Pons (tissue), 1 donor: ENCODE measurements at regions not wholly inside any gene's neighbourhood (a gene's known extent, or its start where the extent isn't known, plus 50 kb on each side); places are given as distances from the start of the nearest gene placed in this dataset.
"Not testable (repeated sequence)": the region's sequence is repeated elsewhere in the genome, so short reads cannot be mapped to it uniquely, and the experiment has no call there.

Experiments used
- DNase-seq: peaks from one replicate; pipeline ENCODE4 v3.0.0-alpha.2; 2016; ENCODE audit warnings: low spot score

DNA sequence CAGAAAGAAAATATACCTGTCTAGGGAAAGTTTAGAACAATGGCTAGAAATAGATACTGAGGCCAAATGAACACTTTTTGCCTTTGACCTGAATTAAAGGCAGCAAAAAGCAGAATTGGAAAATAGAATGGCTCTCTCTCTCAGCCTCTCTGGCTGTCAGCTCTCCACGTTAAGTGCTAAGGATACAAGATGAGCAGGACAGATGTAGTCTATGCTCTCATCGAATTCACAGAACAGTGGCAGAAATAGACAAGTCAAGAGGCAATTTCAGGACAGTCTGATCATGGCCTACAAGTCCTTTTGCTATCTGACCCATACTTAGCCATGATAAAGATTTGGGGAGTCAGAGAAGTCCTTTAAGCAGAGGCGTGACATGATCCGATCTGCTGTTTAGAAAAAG lies 120.2 kb upstream of the CREB1 start:
- no peak for DNase-seq

DNA sequence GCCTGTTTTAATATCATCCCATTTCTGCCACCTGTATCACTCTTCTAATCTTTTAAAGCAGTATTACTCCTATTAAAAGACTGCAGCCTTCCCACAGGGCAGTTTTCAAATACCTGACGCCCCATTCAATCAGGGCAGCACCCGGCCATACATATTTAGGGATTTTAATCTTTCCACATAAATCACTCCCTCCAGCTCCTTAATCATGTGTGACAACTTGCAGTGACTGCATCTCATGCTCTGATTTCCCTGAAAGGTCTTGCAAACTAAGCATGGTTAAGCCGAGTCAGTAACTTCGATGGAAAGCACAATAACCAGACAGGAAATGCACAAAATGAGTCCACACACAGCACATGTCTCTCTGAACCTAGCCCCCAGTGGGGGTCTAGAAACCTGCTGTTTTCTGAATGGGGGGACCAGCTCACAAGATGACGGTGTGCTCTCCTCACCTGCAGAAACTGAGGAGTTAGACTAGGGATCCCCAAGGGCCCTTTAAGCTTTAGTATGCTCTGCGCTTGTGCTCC lies 116.9 kb upstream of the CREB1 start:
- no peak for DNase-seq

DNA sequence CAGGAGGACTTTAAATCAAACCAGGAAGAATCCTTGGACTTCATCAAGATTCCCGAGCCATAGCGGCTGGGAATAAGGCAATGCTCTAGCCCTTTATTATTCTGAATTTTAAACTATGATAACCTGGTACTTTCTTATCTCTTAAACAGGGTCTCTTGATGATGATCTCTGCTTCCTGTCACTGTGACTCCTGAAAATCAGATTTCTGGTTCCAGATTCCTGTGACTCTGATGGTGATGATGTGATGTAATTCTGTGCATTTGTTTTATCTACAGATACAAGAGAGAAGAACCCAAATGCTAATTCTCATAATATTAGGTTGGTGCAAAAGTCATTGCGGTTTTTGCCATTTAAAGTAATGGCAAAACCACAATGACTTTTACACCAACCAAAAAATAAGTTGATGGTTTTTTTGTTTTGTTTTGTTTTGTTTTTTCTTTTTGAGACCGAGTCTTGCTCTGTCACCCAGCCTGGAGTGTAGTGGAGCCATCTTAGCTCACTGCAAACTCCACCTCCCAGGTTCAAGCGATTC lies 116.3 kb upstream of the CREB1 start:
- DNase-seq = no peak

DNA sequence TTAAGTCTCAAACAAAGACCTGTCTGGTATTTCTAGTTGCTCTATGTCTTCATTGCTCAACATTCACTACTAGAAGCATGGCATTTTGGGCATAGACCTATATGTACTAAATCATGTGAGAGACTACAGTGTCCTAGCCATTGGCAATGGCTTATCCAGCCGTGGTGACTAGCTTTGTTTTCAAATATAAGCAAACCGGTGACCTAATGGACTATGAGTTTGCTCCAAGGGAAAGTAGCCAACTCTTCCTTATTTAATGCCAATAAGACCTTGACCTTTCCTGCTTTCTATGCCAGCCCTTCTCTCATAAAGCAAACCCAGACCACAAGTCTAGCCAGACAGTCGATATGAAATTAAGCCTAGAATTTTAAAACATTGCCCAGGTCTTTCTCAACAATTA lies 113.7 kb upstream of the CREB1 start:
- no peak for DNase-seq

DNA sequence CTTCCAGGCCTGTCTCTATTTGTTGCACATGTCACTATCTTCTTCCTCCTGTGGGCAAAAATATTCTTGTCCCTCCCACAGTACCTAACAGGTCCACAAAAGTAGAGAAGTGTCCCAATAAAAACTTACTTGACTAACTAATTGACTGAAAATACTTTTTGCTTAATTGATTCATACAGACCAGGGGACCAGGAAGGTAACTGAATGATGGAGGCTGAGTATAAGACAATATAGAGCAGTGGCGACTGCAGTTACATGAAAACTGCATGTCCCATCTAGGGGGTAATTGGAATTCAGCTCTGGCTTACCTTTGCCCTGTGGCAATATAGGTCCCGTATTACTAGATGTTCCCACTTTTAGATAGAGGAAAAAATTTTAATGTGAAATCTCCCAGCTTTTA lies 112.9 kb upstream of the CREB1 start:
- DNase-seq = no peak

DNA sequence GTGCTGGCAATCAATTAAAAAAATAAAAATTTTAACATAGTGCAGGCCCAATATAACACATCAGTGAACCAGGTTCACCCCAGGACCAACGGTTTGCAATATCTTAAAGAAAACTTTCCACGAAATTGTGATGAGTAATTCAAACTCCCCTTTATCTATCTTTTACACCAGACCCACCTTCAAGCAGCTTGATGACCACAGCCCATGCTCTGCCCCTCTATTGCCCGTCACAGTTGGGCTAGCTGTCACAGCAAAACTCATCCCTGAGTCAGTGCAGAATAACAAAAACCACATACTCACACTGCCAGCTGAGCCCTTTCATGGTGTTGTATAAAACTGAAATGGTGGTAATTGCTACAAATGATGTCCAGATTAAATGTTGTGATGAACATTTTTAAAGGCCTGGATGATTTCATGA lies 112.5 kb upstream of the CREB1 start:
- DNase-seq = no peak

DNA sequence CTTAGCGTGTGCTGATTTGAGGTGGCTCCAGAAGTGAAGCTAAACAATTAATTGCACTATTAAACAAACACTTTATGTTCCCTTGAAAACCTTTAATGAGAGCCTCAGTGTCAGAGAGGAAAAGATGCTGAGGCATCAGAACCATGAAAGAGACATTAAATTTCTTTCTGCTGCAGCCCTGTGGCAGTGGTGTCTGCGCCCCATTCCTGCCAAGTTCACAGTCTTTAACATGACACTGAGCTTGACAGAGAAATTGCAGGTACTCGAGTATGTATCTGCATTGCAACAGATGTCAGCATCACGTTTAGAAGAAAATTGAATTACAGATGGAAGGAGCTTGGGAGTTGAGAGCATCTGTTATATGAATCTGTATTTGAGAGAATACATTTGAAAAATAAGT lies 111.3 kb upstream of the CREB1 start:
- no peak for DNase-seq

DNA sequence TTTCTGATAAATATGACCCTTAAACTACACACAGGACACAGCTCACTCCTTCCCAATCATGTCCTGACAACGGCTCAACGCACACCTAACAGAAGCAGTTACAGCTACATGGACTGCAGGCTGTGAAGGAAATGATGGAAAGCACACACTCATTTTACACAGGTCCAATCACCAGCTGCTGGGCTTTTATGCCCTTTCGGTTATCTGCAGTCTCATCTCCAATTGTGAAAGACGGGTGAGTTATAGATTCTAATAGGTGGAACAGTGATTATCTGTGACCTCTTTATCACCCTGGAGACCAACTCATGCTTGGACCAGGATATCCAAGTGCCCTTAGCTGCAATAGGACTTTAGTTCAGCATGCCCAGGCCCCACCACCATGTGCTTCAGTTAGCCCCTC lies 110.4 kb upstream of the CREB1 start:
- DNase-seq = no peak

DNA sequence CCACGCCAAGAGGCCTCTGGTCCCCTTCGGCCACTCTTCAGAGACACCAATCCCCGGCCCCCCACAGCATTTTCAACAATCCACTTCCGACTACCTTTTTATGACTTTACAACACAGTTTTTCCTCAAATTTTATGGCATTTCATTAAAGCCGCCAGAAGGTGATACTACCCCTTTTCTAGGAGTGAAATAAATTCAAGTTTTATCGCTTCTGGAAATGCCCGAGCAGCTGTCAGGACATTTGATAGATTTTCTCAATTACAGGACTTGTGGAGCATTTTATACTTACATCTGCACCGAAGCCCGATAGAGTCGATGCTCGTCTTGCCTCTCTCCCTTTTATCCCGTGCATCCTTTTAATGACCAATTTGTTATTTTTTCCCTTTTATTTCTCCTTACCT lies 108.1 kb upstream of the CREB1 start:
- DNase-seq = no peak

DNA sequence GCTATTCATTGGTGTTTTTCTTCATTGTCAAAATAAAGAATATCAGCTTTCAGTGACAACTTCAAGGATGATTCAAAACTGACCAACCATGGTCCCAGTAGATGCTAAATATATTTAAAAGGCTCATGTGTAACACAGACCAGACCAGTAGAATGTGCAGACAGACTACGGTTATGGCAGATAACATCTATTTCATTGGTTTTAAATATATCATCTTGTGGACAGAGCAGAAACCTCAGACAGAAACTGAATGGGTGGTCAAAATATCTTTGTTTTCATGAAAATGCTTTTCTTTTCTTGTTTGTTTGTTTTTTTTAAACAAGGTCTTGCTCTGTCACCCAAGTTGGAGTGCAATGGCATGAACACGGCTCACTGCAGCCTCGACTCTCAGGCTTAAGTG lies 107.4 kb upstream of the CREB1 start:
- no peak for DNase-seq

DNA sequence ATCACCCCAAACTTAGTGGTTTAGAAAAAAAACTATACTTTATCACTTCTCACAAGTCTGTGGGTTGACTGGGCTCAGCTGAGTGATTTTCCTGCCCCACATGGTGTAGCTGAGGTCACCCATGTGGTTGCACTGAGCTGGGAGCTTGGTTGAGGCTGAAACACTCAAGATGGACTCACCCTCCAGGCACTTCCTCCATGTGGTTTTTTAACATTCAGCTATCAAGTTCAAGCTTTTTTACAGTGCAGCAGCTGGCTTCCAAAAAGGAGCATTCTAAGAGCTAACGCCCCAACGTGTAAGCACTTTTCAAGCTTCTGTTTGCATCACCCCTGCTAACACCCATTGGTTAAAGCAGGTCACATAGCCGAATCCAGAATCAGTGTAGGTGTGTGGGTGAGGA lies 105.9 kb upstream of the CREB1 start:
- no peak for DNase-seq

DNA sequence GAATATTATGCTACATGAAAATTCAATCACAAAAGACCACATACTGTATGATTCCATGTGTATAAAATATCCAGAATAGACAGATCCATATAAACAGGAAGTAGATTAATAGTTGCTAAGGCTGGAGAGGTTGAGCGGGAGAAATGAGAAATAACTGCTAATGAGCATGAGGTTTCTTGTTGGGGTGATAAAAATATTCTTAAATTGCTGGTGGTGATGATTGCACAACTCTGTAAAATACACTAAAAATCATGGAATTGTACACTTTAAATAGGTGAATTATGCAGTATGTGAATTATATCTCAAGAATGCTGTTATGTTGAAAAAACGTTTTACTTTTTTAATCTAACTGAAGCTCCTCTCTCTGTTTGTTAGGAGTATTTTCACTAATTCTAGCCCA lies 101.8 kb upstream of the CREB1 start:
- no peak for DNase-seq

DNA sequence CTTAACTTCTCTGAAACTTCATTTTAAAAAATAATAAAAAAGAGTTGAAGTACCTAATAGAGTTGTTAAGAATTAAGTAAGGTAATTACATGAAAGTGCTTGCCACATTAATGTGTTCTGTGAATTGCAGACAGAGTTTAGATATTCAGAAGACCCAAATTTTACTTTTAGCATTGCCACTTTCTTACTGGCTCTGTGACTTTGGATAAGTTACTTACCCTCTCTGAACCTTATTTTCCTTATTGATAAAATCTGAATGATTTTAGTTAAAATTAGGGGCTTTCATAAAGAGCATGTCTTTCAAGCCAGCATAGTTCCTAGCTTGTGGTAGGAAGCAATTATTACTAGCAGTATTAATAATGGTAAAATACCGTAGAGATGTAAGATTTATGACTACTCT lies 101.2 kb upstream of the CREB1 start:
- DNase-seq = no peak

DNA sequence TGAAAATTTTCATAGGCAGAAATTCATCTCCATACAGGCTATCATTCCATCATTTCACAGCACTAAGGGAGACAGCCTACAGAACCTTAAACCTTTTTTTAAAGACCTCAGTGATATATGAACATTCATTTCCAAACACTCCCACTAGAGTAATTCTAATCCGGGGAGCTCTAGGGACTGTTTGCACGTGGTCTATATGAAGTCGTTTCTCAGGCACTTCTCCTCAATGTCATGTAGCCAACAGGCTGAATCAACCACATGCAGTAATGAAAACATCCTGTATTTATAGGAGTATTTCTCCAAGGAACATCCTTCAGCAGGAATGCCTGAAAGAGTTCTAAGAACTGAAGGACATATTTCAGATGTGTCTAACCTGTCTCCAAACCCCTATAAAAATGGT lies 97.3 kb upstream of the CREB1 start:
- DNase-seq = no peak

DNA sequence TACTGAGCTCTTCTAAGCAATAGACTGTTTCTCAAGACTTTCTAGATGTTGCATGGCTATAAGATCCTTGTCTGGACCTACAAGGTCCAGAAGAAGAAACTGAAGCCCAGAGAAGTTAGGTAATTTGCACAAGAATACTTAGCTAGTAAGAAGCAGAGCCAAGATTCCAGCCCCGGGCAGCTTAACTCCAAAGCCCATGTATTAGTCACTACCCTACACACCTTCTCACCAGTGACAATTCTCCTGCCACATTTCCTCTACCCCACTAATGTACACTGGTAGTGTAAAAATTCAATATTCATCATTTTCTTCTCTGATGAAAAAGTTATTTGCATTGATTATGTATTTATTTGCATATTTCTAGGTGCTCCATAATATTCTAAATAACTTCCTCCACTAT lies 95.5 kb upstream of the CREB1 start:
- DNase-seq = no peak

DNA sequence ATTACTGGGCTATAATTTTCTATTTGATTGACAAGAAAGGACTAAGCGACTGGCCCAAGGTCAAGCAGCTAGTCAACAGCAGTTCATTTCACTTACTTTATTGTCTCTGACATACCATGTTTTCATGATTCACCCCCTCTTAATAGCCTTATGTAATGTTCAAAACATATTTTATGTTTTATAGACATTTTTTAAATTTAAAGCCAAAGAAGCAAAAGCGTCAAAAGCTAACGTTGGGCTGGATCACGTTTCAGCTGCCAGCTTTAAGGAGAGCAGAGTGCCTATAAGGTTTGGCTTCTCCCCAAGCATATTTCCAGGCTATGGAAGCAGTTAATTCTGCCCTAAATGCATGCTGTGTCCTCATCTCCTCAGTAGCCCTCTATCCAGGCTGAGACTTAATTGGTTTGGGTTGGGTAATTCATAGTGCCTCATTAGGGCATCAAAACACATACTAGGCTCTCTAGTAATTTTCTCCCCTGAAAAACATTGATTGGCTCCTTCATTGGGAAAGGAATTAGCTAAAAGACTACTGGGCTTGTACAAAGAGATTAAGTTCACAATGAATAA lies 94.8 kb upstream of the CREB1 start:
- DNase-seq = no peak

DNA sequence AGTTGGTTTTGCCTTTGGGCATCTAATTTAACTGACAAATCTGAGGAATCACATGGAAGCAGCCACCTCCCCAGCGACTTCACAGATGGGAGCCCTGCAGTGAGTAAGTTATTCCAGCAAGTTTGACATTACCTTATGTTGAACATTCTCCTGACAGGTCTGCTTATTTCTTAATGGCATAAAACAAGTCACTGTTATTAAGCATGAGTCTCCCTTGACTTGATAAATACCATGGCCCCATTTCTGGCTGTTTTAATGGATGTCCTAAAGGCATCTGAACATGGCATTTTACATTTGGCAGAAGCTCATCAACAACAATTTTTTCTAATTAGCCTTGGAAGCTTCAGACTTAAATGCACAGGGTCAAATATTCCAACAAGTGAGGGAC lies 92.6 kb upstream of the CREB1 start:
- DNase-seq = no peak

DNA sequence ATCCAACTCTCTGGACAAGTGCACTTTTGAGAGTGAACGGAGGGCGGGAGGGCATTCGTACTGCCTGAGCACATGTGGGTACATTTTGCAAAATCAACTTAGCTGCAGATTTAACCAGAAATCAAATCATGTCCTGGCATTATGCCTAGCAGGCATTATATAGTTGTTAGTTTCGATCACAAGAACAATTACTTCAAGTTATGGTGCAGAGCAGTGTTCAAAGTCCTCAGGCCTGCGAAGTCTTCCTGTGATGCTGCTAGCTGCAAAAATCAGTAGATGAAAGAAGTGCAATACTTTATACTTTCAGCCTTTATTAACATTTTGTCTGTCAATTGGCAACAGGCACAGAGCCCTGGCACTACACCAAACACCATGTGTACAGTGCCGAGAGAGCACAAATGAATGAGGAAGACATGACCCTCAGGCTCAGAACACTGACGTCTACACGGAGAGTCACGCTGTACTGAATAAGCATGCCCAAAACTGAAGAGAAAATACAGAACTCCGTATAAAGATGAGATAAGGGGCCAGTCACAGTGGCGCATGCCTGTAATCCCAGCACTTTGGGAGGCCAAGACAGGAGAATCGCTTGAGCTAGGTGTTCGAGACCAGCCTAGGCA lies 92.1 kb upstream of the CREB1 start:
- no peak for DNase-seq

DNA sequence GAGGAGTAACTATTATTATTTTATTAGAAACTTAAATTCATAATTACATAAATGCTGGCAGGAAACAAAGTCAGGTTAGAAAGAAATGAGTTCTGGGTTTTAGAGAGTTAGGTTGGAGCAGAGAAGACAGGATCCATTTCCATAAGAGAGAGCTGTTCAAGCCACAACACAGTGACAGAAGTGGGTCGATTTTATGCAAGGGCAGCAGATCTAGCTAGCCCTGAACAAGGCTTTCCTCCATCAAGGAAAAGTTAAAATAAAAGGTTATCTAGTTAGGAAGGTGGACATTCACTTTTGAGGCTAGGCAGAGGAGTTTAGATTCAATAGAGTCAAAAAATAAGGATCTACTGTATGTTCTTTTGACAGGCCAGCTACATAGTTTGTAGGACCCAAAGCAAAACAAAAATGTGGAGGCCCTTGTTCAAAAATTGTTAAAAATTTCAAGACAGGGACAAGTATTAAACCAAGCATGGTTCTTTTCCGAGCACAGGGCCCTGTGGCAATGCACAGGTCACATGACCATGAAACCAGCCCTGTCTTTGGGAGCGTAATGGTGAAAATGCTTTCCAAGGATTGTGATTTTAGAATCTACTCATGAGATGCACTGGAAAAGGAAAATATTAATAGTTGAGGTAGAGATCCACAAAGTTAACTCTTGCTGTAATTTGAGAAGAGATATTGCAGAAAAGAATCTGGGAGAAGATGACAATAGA lies 91.2 kb upstream of the CREB1 start:
- DNase-seq = no peak

DNA sequence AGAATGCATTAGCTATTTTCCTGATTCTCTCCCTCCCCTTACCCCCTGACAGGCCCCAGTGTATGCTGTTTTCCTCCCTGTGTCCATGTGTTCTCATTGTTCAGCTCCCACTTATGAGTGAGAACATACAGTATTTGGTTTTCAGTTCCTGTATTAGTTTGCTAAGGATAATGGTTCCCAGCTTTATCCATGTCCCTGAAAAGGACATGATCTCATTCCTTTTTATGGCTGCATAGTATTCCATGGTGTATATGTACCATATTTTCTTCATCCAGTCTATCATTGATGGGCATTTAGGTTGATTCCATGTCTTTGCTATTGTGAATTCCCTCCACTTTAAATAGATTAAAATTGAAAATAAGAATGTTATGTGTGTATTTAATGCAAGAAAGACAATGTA lies 89.9 kb upstream of the CREB1 start:
- not testable (repeated sequence) for DNase-seq

DNA sequence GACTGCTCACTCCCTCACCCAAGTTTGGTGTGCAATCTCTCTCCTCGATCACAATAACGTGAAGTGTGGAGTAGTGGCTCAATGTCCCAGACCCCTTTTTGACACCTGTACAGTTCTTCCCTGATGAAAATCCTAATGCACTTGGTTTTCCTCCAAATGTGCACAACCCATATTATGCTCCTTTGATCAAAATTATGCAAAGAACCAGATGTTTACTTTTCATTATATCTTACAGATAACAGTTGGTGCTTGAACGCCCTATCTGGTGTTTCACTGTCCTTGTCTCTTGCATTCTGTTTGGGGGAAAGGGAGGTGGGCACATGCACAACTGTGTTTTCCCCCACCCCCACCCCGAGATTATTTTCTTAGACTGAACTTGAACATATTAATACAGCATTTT lies 85.0 kb upstream of the CREB1 start:
- no peak for DNase-seq

DNA sequence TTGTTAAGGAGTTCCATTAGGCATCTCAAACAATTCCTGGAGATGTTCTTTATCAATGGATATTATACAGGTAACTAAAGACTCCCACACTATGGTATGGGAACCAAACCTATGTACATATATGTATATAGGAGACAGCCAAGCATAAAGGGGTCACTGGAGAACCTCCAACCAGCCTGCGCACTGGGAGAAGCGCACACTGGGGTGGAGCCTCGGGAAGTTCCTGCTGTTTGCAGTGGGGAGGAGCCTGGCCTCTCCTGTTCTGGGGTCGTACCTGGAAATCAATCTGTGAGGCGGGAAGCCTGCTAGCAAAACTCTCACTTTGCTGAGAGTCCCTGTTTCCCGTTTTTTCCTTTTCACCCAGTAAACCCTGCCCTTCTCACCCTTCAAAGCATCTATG lies 83.1 kb upstream of the CREB1 start:
- no peak for DNase-seq

DNA sequence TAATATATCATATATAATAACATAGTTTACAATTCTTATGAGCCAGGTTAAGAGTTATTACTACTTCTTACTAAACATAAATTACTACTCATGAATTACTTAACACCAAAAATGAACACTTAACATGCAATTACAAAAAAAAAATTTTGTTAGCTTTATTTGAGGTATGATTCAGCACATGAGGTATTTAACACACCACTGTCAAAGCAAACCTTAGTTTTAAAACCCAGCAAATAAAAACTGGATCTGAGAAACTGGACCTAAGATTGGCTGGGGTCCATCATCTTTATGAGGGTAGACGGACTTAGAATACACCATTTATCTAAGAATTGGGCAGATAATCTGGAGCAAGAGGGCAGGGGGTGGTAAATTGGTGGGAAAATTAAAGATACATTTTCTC lies 81.8 kb upstream of the CREB1 start:
- DNase-seq = no peak
